ENCODE measurements at regions not wholly inside any gene's neighbourhood (a gene's known extent, or its start where the extent isn't known, plus 50 kb on each side); places are given as distances from the start of the nearest gene placed in this dataset.

DNA sequence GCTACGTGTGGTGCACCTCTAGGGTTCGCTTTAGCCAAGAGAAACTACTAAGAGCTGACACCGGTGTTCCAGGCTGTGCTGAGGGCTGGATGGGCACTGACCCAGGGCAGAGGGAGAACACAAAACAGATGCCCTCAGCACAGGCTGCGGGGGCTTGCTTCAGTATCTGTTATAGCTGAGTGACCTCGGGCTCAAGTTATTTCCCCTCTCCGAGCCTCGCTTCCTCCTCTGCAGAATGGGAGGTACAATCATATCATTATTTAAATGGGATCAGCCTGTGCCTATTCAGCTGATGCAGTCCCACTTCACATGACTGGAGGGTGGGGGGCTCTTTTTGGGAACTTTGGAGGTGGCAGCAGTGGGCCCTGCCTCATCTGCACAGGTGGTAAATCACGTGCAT, 156.1 kb upstream of the APCDD1 start:
- H3K4me3 Mint-ChIP-seq: no peak overlapping the region
- H3K9me3 Mint-ChIP-seq: peaks cover 12% of the 10 kb centered on the region
- ATAC-seq (replicated peaks; ENCODE audit: extremely low read depth, poor library complexity, severe bottlenecking): no peak
- DNase-seq (ENCODE audit: low spot score in 2 of 2): no peak
- H3K4me1 Mint-ChIP-seq: no peaks in the 10 kb centered on the region
- H3K36me3 Mint-ChIP-seq (ENCODE audit: insufficient read depth): no peaks in the 10 kb centered on the region
- H3K27me3 Mint-ChIP-seq: no peaks in the 10 kb centered on the region
- no peak overlapping the region for H3K27ac Mint-ChIP-seq (ENCODE audit: low read depth)

DNA sequence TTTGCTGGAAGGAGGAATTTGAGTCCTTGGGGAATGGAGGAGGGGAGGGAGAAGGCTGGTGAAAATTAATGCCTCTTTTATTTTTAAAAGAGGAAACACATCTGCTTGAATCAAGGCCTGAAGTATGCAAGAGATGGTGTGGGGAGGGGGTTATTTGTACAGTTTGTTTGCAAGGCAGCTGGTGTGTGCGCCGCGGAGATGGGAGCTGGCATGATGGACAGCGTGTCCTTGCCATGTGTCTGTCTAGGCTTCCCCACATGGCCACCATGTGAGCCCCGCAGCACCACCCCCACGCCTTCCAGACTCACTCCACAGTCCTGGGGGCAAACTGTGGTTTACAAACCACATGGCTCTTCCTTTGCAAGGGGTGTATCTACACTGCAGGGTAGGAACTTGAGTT, 154.8 kb upstream of the APCDD1 start:
- H3K27me3 Mint-ChIP-seq: no peaks in the 10 kb centered on the region
- no peak overlapping the region for H3K27ac Mint-ChIP-seq (ENCODE audit: low read depth)
- ATAC-seq (replicated peaks; ENCODE audit: extremely low read depth, poor library complexity, severe bottlenecking) (no peak), DNase-seq (ENCODE audit: low spot score in 2 of 2) (no peak)
- no peak overlapping the region for H3K4me3 Mint-ChIP-seq
- no peaks in the 10 kb centered on the region for H3K36me3 Mint-ChIP-seq (ENCODE audit: insufficient read depth)
- peaks cover 15% of the 10 kb centered on the region for H3K9me3 Mint-ChIP-seq
- no peaks in the 10 kb centered on the region for H3K4me1 Mint-ChIP-seq

DNA sequence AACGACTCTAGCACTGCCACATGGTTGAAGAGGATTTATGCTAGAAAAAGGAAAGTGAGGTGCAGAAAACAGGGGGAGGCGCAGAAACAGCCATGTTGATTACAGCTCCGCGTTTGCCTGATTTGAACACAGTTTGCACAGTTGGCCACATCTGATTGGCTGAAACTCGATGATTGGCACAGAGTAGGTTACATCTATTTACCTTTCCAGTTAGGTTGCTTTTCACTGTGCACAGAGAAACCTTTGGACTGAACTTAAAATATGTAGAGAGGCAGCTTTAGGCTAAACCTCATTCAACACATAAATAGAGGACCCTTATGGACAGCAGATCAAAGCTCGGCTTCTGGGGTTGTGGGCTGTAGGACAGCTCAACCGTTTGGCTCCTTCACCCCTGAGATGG, 153.7 kb upstream of the APCDD1 start:
- Mint-ChIP-seq H3K36me3 (ENCODE audit: insufficient read depth) (no peaks in the 10 kb centered on the region), H3K9me3 (peaks cover 15% of the 10 kb centered on the region)
- no peak for ATAC-seq (replicated peaks; ENCODE audit: extremely low read depth, poor library complexity, severe bottlenecking)

DNA sequence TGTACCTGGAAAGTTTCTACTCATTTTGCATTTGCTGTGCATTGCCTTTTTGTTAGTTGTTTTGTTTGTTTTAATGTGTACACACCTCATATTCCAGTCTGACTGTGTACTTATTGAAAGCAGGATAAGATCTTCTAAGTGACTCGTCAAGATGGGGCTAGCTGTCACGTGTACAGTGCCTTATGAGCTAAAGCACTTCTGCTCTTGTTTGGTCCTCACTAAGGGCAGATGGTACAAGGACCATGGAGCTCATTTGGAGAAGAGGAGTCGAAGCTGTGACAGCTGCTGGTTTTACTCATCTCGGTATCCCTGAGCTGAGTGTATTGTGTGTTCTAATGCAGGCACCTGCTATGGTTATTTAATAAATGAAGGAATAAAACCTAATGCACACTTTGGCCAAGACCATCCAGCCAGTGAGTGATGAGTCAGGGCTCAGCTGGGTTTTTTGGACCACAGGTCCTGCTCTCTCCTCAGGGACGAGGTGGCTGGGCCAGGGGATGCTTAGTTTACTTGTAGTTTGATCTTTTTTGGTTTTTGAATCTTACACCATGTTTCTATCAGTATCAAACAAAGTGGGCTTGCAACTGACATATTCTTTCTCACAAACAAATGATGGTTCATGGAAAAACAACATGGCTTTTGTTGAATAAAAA, 152.5 kb upstream of the APCDD1 start:
- ATAC-seq (replicated peaks; ENCODE audit: extremely low read depth, poor library complexity, severe bottlenecking): no peak
- H3K36me3 Mint-ChIP-seq (ENCODE audit: insufficient read depth): no peaks in the 10 kb centered on the region
- no peak overlapping the region for H3K4me3 Mint-ChIP-seq
- H3K27me3 Mint-ChIP-seq: no peaks in the 10 kb centered on the region
- H3K4me1 Mint-ChIP-seq: no peaks in the 10 kb centered on the region
- H3K27ac Mint-ChIP-seq (ENCODE audit: low read depth): no peak overlapping the region
- DNase-seq (ENCODE audit: low spot score in 2 of 2): no peak
- H3K9me3 Mint-ChIP-seq: peaks cover 15% of the 10 kb centered on the region

More for the DNA sequence above, 153.7 kb upstream of the APCDD1 start:
- Mint-ChIP-seq H3K27ac (ENCODE audit: low read depth) (no peak overlapping the region), H3K4me3 (no peak overlapping the region), H3K4me1 (no peaks in the 10 kb centered on the region), H3K27me3 (no peaks in the 10 kb centered on the region)
- DNase-seq (ENCODE audit: low spot score in 2 of 2): no peak

DNA sequence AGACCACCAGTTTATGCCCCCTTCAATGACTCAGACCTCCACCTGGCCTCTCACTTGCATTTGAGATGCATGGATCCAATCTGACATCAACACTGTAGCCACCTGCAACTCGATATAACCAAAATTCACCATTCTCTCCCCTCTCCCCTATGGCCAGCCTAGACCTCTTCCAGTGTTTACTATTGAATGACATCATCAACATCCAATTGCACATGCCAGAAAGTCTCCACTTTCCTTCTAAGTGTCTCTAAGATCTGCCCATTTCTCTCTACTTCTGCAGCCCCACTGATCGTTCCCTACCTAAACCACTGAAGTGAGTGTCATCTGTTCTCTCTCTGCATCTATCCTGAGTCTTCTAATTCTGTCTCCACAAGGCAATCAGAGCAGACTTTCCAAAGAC, 151.3 kb upstream of the APCDD1 start:
- Mint-ChIP-seq H3K4me3 (no peak overlapping the region), H3K36me3 (ENCODE audit: insufficient read depth) (no peaks in the 10 kb centered on the region), H3K4me1 (no peaks in the 10 kb centered on the region), H3K27ac (ENCODE audit: low read depth) (no peak overlapping the region), H3K27me3 (no peaks in the 10 kb centered on the region), H3K9me3 (peaks cover 15% of the 10 kb centered on the region)
- ATAC-seq (replicated peaks; ENCODE audit: extremely low read depth, poor library complexity, severe bottlenecking) (no peak), DNase-seq (ENCODE audit: low spot score in 2 of 2) (no peak)

DNA sequence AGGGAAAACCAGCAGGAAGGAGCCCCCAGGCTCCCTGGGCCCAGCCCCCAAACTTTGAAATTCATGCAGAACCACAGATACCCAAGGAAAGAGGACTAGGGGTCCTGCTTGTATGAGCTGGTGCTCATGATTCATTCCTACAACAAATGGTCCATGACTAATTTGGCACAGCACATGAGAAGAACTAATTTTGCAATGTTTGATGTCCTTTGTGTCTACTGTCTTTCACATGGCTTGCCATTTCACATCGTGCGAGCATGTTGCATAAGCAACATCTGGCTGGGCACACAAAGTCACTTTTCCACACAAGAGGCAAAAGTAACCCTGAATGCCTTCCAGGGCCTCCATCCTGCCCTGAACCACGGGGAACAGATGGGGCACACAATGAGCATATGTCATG, 149.6 kb upstream of the APCDD1 start:
- Mint-ChIP-seq H3K27ac (ENCODE audit: low read depth) (no peak overlapping the region), H3K36me3 (ENCODE audit: insufficient read depth) (no peaks in the 10 kb centered on the region), H3K9me3 (peaks cover 11% of the 10 kb centered on the region), H3K4me1 (no peaks in the 10 kb centered on the region), H3K4me3 (no peak overlapping the region), H3K27me3 (no peaks in the 10 kb centered on the region)
- DNase-seq (ENCODE audit: low spot score in 2 of 2): no peak
- no peak for ATAC-seq (replicated peaks; ENCODE audit: extremely low read depth, poor library complexity, severe bottlenecking)

DNA sequence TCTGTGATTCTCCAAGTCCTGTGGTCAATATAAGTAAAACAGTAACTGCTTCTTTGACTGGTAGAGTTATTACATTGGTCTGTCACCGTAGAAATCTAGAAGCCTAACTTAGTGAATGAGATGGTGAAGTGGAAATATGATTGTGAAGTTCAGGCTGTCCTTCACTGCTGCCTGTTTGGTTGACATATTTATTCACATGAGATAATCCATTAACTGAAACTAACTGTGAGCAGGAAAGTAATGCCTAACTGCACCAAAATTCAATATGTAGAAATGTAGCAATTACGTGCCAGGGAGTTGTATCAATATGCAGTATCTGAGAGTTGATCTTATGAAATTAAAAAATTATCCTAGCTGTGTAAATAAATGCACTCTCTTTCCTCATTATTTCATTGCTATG, 147.7 kb upstream of the APCDD1 start:
- Mint-ChIP-seq H3K4me3 (no peak overlapping the region), H3K27me3 (no peaks in the 10 kb centered on the region), H3K4me1 (no peaks in the 10 kb centered on the region), H3K36me3 (ENCODE audit: insufficient read depth) (no peaks in the 10 kb centered on the region), H3K9me3 (peaks cover 11% of the 10 kb centered on the region), H3K27ac (ENCODE audit: low read depth) (no peak overlapping the region)
- ATAC-seq (replicated peaks; ENCODE audit: extremely low read depth, poor library complexity, severe bottlenecking) (no peak), DNase-seq (ENCODE audit: low spot score in 2 of 2) (no peak)

DNA sequence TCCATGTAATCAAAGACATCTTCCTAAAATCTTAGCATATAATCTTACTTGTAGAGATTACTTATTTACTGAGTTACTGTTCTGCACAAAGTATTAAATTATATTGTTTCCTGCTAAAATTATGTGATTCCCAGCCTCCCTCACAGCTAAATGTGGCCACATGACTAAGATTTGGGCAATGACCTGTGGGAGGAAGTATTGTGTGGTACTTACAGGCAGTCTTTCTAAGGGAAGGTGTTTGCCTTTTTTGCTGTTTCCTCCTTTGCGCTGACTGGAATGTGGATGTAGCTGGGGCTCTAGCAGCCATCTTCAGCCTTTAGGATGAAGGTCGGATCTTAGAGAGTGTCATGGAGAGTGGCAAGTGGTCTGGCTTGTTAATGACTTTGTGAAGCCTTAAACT, 146.3 kb upstream of the APCDD1 start:
- no peak overlapping the region for H3K4me3 Mint-ChIP-seq
- H3K27me3 Mint-ChIP-seq: no peaks in the 10 kb centered on the region
- DNase-seq (ENCODE audit: low spot score in 2 of 2) (no peak), ATAC-seq (replicated peaks; ENCODE audit: extremely low read depth, poor library complexity, severe bottlenecking) (no peak)
- H3K9me3 Mint-ChIP-seq: peaks cover 6% of the 10 kb centered on the region
- no peaks in the 10 kb centered on the region for H3K36me3 Mint-ChIP-seq (ENCODE audit: insufficient read depth)
- H3K4me1 Mint-ChIP-seq: no peaks in the 10 kb centered on the region
- no peak overlapping the region for H3K27ac Mint-ChIP-seq (ENCODE audit: low read depth)

DNA sequence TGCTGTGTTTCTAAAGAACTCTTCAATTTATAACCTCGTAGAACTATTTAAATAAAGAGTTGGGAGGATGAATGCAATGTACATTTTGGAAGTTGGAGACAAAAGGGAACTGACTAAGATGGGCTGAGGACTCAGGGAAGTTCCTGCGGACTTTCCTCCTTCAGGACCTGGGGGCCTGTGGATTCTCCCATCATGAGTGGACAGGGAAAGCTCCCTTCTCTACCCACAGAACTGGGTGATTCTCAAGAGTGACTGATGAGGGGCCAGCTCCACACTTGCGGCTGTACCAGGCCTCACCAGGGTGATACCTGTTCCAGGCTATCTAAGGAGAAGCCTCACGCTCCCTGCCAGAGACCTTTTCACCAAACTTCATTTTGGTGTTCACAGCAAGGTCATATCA, 143.8 kb upstream of the APCDD1 start:
- Mint-ChIP-seq H3K4me1 (no peaks in the 10 kb centered on the region), H3K4me3 (no peak overlapping the region), H3K9me3 (no peaks in the 10 kb centered on the region), H3K27me3 (no peaks in the 10 kb centered on the region), H3K27ac (ENCODE audit: low read depth) (no peak overlapping the region), H3K36me3 (ENCODE audit: insufficient read depth) (no peaks in the 10 kb centered on the region)
- no peak for ATAC-seq (replicated peaks; ENCODE audit: extremely low read depth, poor library complexity, severe bottlenecking)
- no peak for DNase-seq (ENCODE audit: low spot score in 2 of 2)

DNA sequence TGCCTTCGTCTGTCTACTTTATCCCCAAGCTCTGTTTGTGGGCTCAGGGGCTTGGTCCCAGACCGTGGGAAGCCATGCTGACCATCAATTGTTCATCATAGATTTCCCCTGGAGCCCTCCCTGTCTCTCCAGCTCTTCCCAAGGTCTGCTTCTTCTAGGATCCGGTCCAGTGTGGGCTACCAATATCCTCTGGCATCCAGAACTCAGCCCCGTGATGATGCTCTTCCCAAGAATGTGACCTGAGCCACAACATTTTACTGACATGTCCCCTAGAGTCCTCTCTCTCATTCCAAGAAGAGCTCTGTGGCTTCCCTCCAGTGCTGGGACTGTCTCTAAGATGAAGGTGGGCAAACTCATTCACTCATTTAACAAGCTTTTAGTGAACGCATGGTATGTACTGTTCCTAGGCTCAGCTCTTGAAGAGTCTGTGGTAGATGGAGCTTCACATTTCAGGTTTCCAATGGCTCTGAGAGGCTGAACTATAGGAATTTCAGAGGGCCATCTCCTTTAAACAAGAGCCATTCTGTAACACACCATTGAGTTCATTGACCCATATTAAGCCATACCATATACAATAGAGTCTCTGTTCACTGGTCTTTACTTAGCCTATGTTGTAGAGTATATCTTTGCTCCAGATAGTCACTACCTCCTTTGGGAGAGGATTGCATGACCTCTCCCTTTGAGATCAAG, 142.0 kb upstream of the APCDD1 start:
- no peaks in the 10 kb centered on the region for H3K36me3 Mint-ChIP-seq (ENCODE audit: insufficient read depth)
- H3K9me3 Mint-ChIP-seq: no peaks in the 10 kb centered on the region
- no peak for ATAC-seq (replicated peaks; ENCODE audit: extremely low read depth, poor library complexity, severe bottlenecking)
- H3K27ac Mint-ChIP-seq (ENCODE audit: low read depth): no peak overlapping the region
- H3K4me1 Mint-ChIP-seq: no peaks in the 10 kb centered on the region
- H3K4me3 Mint-ChIP-seq: no peak overlapping the region
- no peaks in the 10 kb centered on the region for H3K27me3 Mint-ChIP-seq
- no peak for DNase-seq (ENCODE audit: low spot score in 2 of 2)

DNA sequence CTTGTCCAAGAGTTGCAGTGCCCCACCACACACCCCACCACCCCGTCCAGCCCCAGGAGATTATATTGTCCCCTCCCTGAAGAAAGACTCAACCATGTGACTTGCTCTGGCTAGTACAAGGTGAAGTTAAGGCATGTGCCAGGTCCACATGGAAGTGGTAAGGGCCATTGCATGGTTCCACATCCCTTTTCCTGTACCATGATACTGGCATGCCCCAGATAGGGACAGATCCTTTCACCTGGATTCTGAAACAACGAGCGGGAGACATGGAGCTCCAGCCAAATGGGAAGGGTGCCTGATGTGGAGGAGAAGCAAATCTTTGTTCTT, 141.5 kb upstream of the APCDD1 start:
- Mint-ChIP-seq H3K4me1 (no peaks in the 10 kb centered on the region), H3K9me3 (no peaks in the 10 kb centered on the region), H3K27ac (ENCODE audit: low read depth) (no peak overlapping the region), H3K27me3 (no peaks in the 10 kb centered on the region), H3K36me3 (ENCODE audit: insufficient read depth) (no peaks in the 10 kb centered on the region), H3K4me3 (no peak overlapping the region)
- ATAC-seq (replicated peaks; ENCODE audit: extremely low read depth, poor library complexity, severe bottlenecking): no peak
- no peak for DNase-seq (ENCODE audit: low spot score in 2 of 2)

DNA sequence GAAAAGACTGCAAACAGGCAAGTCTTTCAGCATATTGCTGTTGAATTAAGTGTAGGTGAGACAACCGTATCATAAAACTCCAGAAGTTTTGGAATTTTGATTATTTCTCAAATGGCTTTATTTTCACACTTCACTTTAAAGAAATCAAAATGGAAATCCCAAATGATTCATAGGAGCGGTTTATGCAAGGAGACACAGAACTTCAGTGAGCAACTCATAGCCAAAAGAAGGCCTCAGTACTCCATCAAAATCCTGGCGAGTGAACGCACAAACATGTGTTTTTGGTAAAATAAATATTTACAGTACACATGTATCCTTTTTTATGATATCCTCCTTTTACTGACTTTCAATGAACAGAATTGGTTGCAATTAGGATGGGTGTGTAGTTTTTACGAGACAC, 140.4 kb upstream of the APCDD1 start:
- ATAC-seq (replicated peaks; ENCODE audit: extremely low read depth, poor library complexity, severe bottlenecking): no peak
- no peaks in the 10 kb centered on the region for H3K4me1 Mint-ChIP-seq

DNA sequence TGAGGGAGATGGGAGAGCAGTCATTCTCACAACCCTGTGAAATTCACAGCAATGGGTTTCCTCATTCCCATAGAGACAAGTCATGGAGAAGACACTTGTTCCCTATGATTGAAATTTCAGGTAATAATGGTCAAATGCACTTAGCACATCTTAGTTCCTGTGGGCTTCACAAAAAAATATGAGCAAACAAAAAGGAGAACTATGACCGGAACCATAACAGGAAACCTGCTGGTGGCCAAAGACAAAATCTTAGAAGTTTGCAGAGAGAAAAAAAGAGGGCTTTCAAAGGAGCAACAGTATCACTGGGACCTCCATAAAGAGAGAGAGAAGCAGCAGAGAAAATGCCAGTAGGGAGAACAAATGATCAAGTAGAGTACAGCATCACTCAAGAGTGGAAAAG, 138.9 kb upstream of the APCDD1 start:
- H3K4me3 Mint-ChIP-seq: no peak overlapping the region
- H3K27ac Mint-ChIP-seq (ENCODE audit: low read depth): no peak overlapping the region
- H3K36me3 Mint-ChIP-seq (ENCODE audit: insufficient read depth): no peaks in the 10 kb centered on the region
- H3K4me1 Mint-ChIP-seq: no peaks in the 10 kb centered on the region
- DNase-seq (ENCODE audit: low spot score in 2 of 2): no peak
- no peaks in the 10 kb centered on the region for H3K27me3 Mint-ChIP-seq
- ATAC-seq (replicated peaks; ENCODE audit: extremely low read depth, poor library complexity, severe bottlenecking): no peak
- H3K9me3 Mint-ChIP-seq: peaks cover 5% of the 10 kb centered on the region

More for the DNA sequence above, 140.4 kb upstream of the APCDD1 start:
- Mint-ChIP-seq H3K27me3 (no peaks in the 10 kb centered on the region), H3K4me3 (no peak overlapping the region), H3K27ac (ENCODE audit: low read depth) (no peak overlapping the region), H3K9me3 (no peaks in the 10 kb centered on the region), H3K36me3 (ENCODE audit: insufficient read depth) (no peaks in the 10 kb centered on the region)
- DNase-seq (ENCODE audit: low spot score in 2 of 2): no peak

Measured in central memory CD8-positive, alpha-beta T cell (primary cell).